ENCODE measurements at regions not wholly inside any gene's neighbourhood (a gene's known extent, or its start where the extent isn't known, plus 50 kb on each side); places are given as distances from the start of the nearest gene placed in this dataset.

DNA sequence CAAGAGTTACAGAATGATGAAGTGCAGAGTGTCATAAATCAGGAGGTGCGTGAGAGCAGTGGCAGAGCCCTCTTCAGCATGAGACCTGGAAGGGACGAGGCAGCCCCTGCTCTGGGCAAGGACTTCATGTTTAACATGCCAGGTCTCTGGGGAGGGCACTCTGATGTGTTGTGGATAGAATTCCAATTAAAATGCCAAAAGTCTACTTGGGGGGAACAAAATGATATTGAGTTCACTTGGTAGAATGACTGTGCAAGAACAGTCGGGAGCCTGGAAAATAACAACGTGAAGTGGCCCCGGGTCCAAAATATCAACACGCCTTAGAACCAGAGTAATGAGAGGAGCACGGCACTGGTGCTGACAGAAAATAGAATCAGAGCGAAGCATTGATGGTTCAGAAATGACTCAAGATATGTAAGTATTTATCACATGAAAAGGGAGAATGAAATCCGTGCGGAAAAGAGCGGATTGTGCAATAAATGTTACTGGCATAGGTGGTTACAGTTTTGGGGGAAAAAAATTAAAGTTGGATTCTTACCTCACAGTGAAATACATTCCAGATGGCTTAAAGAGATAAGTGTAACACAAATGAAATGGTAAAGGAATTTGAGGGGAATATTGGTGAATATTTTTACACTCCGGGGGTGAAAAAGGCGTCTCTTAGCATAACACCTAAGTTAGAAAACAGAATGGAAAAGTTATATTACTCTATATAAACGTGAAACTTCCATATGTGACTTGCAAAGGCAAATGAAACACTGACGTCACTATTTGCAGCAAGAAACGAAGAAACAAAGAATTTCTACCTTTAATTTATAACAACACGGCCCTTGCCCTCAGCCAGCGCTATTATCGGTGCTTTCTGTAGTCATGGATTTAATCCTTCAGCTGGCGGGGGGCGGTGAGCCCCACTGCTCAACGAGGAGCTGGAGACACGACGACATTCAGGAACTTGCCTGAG, 159.4 kb upstream of the TWIST2 start:
- no peak for DNase-seq (ENCODE audit: low read depth in 2 of 2)

DNA sequence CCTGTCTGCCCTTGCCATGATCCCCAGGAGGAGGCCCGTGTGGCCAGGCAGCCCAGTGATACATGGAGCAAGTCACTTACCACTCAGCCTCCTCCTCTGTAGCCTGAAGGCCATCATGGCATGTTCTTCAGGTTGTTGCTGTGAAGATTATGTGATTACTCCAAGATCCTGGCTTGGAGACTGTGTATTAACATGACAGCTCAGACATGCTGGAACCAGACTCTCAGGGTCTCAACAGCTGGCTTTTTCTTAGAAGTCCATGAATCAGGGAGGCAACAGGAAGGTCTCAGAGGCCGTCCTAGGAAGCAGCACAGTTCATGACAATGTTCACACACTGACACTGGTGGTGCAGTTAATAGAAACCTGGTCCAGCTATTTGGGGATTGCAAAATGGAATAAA, 158.6 kb upstream of the TWIST2 start:
- no peak for DNase-seq (ENCODE audit: low read depth in 2 of 2)

DNA sequence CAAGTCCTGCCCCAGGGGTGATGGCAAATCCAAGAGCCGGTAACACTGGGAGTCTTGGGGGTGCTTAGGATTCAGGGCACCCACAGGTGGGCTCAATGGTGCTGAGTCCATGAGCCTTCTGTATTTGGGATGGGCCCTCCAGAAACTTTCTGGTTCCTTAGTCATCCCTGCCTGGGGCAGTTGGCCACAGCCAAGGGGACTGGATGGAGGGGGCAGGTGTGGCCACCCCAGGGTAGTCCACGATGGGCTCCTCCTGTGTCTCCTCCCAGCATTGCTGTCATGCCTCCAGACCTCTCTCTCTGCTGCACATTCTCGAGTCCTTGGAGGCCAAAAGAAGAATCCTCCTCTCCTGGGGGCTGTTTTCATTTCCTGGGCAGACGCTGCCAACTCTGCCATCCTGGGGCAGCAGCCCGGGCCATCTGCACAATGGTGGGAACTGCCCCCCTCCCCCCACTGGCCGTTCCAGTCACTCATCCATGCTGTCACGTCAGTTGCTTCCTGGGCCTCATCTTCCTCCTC, 158.0 kb upstream of the TWIST2 start:
- no peak for DNase-seq (ENCODE audit: low read depth in 2 of 2)

DNA sequence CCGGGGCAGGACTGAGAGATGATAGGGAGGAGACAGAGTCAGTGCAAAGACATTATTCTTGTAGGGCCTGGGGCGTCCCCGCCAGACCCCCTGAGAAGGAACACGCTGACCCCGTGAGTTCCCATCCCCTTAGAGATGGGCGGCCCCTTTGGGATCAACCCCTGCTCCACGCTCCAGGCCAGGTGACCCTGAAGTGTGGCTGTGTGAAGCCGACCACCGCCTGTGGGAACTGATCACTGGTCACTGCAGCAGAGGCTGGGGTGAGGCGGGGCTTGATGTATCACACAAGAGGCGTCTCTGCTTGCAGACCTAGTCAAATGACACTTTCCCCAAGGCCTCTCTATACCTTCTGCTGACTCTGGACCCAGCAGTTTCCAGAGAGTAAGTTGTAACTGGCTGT, 157.4 kb upstream of the TWIST2 start:
- DNase-seq (ENCODE audit: low read depth in 2 of 2), result no peak

GRCh38 chr2:238691596-238692491, 156.0 kb upstream of the TWIST2 start:
- no peak for DNase-seq (ENCODE audit: low read depth in 2 of 2)

DNA sequence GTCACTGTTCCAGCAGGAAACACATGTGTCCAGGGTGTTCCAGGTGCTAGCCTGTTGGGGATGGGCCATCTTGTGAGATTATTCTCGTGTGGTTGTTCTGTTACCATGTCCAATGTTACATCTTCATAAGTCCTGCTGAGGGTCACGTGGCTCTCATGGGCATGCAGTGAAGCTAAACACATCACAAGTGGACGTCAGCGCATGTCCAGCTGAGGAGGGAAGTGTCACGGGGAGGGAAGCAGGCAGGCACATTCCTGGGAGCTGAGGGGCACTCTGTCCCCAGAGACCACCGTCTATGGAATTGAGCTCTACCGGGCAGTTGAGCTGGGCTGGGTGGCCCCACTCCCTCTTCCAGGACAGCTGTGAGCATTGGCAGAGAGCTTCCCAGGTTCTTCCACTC, 155.3 kb upstream of the TWIST2 start:
- no peak for DNase-seq (ENCODE audit: low read depth in 2 of 2)

DNA sequence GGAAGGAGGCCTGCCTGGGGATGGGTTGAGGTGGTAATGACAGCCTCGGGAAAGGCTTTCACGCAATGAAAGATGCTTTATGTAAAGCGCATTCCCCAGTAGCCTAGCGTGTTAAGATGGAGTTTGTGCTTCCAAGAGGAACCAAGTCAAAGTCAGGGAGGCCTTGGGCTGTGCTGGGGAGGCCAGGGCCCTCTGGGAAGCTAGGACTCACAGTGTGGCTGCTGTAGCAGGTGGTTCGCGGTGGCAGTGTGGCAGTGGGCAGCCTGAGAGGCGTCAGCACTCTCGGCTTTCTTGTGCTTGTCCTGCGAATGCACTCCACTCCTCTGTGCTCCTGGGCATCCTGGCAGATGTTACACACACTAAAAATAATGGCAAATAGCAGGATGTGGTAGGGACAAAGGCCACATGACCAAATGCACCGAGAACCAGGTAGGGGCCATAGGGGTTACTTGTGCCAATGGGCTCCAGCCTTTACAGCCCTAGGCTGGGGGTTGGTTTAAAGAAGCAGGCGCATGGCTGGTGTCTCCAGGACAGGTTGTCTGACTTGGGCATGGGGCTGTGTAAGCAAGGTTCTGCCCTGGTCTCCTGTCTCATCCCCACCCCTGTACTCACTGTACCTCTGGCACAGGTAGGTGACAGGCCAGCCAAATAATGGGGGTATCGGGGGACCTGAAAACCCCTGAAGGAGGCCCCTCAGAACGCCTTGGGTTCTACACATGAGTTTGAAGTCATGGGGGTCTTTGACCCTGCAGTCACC, 154.4 kb upstream of the TWIST2 start:
- DNase-seq (ENCODE audit: low read depth in 2 of 2), result no peak

GRCh38 chr2:238694136-238694755, 153.6 kb upstream of the TWIST2 start:
- no peak for DNase-seq (ENCODE audit: low read depth in 2 of 2)

GRCh38 chr2:238694922-238695321, 153.0 kb upstream of the TWIST2 start:
- no peak for DNase-seq (ENCODE audit: low read depth in 2 of 2)

- DNase-seq (ENCODE audit: low read depth in 2 of 2), result no peak
Measured at GRCh38 chr2:238695538-238695937, 152.3 kb upstream of the TWIST2 start.

- no peak for DNase-seq (ENCODE audit: low read depth in 2 of 2)
Measured at GRCh38 chr2:238696331-238696730, 151.6 kb upstream of the TWIST2 start.

- DNase-seq (ENCODE audit: low read depth in 2 of 2), result no peak
Measured at GRCh38 chr2:238696786-238697185, 151.1 kb upstream of the TWIST2 start.

DNA sequence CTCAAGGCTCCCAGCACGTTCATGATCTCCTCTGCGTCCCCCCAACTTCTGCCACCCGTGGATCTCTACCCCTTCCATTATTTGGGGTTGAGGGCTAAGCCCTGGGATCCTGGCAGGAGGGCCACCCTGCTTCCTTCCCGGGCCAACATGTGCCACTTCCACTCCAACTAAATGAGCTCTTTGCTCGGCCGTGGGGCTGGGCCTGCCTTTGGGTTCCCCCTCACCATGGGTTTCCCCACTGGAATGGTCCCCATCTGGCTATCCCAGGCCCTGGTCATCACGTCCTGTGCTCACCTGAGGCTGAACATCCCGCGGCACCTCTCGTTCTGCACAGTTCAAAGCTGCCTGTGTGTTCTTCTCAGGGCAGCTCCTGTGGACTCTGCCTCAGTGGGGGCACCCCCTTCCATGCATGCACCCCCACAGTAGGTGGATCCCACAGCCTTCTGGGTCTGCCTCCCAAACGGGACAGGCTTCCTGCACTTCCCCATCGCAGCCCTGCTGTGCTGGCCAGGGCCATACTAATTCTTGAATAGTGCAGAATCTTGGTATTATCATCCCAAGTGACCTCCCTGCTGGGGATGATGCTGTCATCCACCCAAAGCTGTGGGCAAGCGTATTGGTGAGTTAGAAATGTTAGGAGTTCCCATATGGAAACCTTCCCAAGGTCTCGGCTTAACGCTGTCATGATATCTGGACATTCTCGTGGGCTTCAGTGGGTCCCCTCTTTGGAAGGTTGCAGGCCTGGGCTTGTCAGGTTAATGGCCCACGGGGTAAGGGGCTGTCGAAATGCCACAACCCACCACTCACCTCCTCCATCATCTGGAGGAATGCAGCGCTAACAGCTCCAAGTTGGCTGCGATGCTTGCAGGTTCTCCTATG, 150.5 kb upstream of the TWIST2 start:
- no peak for DNase-seq (ENCODE audit: low read depth in 2 of 2)

GRCh38 chr2:238698072-238698352, 149.9 kb upstream of the TWIST2 start:
- DNase-seq (ENCODE audit: low read depth in 2 of 2), result no peak

GRCh38 chr2:238698451-238699306, 149.2 kb upstream of the TWIST2 start:
- no peak for DNase-seq (ENCODE audit: low read depth in 2 of 2)

- no peak for DNase-seq (ENCODE audit: low read depth in 2 of 2)
Measured at GRCh38 chr2:238699307-238700116, 148.4 kb upstream of the TWIST2 start.

DNA sequence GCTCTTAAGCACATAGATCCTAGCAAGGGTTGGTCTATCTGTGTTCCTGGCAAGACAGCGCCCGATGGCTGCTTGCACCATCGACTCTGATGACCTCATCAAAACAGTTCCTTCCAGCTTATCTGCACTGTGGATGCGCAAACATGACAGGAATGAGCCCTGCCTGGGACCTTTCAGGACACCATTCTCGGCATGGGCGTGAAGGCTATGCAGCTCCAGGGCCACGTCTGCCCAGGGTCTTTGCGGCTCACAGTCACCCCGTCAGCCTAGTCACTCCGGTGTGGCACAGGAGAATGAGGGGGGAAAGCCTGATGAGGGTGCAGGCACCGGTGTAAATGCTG, 147.8 kb upstream of the TWIST2 start:
- no peak for DNase-seq (ENCODE audit: low read depth in 2 of 2)

DNA sequence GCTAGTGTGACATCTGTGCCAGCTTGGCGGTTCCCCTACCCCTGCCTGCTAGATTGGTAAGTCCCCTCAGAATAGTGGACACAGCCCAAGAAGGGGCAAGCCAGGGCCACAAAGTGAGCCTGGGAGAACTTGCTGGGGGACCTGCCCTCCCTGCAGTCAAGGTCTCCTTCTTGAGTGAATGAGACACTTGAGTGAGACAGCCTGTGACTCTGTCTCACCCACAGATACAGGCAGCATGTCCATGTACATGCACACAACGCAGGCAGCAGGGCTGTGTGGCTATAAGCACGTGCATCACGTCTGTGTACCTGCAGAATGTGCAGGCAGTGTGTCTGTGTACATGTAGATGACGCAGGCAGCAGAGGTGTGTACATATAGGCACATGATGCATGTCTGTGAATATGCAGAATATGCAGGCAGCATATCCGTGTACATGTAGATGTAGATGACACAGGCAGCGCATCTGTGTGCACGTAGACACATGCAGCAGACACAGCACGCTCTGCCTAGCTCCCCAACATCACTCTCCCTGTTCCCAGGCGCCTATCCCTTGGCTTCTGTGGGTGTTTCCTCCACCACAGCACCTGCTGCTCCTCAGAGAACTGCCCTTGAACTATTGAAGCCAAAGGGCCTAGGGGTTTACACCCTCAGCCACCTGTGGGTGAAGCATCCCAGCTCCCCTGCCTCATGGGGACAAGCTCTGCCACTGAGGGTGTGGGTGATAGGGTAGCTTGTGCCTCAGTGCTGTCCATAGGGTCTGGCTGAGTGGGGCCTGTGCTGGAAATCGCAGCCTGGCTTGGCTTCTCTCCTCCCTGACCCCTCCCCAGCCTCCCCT, 147.2 kb upstream of the TWIST2 start:
- DNase-seq (ENCODE audit: low read depth in 2 of 2), result no peak

Measured in stimulated activated CD4-positive, alpha-beta T cell treated with anti-CD3 and anti-CD28 coated beads, Interleukin-12 subunit alpha, Interleukin-12 subunit beta, amount 100 ng/mL, for 24 hours (primary cell).